ENCODE measurements at regions not wholly inside any gene's neighbourhood (a gene's known extent, or its start where the extent isn't known, plus 50 kb on each side); places are given as distances from the start of the nearest gene placed in this dataset.

DNA sequence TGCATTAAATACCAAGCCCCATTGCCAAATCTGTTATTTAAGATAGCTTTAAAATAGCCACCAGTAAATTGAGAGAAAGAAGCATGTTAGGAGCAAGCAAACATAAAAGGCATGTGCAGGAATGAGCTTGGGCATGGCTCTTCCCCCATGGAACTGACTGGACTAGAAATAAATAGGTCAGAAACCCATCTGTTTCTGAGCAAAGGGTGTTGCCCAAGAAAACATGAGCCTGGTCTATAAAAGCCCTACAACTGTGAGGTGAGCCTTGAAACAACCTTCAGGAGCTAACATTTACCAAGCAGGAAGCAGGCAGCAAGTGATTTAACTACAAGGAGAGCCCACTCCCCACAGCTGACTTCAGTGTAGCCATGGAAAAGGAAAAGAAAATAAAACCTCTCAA lies 126.3 kb downstream of the C6orf118 start:
- TF ChIP-seq, protein P1, sequence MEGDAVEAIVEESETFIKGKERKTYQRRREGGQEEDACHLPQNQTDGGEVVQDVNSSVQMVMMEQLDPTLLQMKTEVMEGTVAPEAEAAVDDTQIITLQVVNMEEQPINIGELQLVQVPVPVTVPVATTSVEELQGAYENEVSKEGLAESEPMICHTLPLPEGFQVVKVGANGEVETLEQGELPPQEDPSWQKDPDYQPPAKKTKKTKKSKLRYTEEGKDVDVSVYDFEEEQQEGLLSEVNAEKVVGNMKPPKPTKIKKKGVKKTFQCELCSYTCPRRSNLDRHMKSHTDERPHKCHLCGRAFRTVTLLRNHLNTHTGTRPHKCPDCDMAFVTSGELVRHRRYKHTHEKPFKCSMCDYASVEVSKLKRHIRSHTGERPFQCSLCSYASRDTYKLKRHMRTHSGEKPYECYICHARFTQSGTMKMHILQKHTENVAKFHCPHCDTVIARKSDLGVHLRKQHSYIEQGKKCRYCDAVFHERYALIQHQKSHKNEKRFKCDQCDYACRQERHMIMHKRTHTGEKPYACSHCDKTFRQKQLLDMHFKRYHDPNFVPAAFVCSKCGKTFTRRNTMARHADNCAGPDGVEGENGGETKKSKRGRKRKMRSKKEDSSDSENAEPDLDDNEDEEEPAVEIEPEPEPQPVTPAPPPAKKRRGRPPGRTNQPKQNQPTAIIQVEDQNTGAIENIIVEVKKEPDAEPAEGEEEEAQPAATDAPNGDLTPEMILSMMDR (conservative IDR thresholded peaks at IDR 0.05; ENCODE audit: low read length), result no peak
- TF ChIP-seq EZH2phosphoT487 (IDR thresholded peaks at IDR 0.05; ENCODE audit: borderline replicate concordance), result no peak
